BLaER1 treated with 17β-estradiol and CSF1 and Interleukin-3, amounts not matched to agents 10 nM and 100 nM (cell line): ENCODE measurements at regions not wholly inside any gene's neighbourhood (a gene's known extent, or its start where the extent isn't known, plus 50 kb on each side); places are given as distances from the start of the nearest gene placed in this dataset.
A peak's percentile ranks its signal among the peaks of the same experiment; 100 is the strongest.

Source experiments
- H3K27ac ChIP-seq, 11 experiments: shearing (Covaris generic); formaldehyde crosslinking; 2 replicates each; pipeline ENCODE4 v1.8.1; 2022
- H3K27me3 ChIP-seq, 11 experiments: shearing (Covaris generic); formaldehyde crosslinking; 2 replicates each; pipeline ENCODE4 v1.8.1; 2022
- H3K36me3 ChIP-seq, 11 experiments: shearing (Covaris generic); formaldehyde crosslinking; 2 replicates each; pipeline ENCODE4 v1.8.1; 2022
- H3K4me1 ChIP-seq, 10 experiments: shearing (Covaris generic); formaldehyde crosslinking; 2 replicates each; pipeline ENCODE4 v1.8.1; 2022
- H3K4me2 ChIP-seq, 11 experiments: shearing (Covaris generic); formaldehyde crosslinking; 2 replicates each; pipeline ENCODE4 v1.8.1; 2022
- H3K4me3 ChIP-seq, 10 experiments: shearing (Covaris generic); formaldehyde crosslinking; 2 replicates each; pipeline ENCODE4 v1.8.1; 2022
- H3K9ac ChIP-seq, 11 experiments: shearing (Covaris generic); formaldehyde crosslinking; 2 replicates each; pipeline ENCODE4 v1.8.1; 2022
- H3K9me3 ChIP-seq, 11 experiments: shearing (Covaris generic); formaldehyde crosslinking; replicated peaks in 1 of 11; 2 replicates each; pipeline ENCODE4 v1.8.1; 2022
- H4K20me1 ChIP-seq, 11 experiments: shearing (Covaris generic); formaldehyde crosslinking; 2 replicates each; pipeline ENCODE4 v1.8.1; 2022
- Cebpa-rat ChIP-seq, 11 experiments: shearing (Covaris generic); IDR thresholded peaks; 2 replicates each; pipeline ENCODE4 v1.8.1; 2022

- Histone ChIP-seq H3K4me1 (peaks cover 0 to 8% (median 5%) of the 10 kb centered on the region in 10 experiments; a peak in 8 of 20 replicates), H3K36me3 (no peaks in the 10 kb centered on the region), H4K20me1 (no peaks in the 10 kb centered on the region), H3K9me3 (no peaks in the 10 kb centered on the region), H3K27ac (no peak overlapping the region), H3K4me3 (no peak overlapping the region), H3K9ac (no peak overlapping the region), H3K27me3 (no peaks in the 10 kb centered on the region), H3K4me2 (no peak overlapping the region)
- no peak for TF ChIP-seq Cebpa-rat (IDR thresholded peaks at IDR 0.05)
Observed at GRCh38 chrX:8921615-8922014, 112.3 kb downstream of the FAM9B start.

- Histone ChIP-seq H3K4me1 (peaks cover 0 to 8% (median 5%) of the 10 kb centered on the region in 10 experiments; a peak in 8 of 20 replicates), H3K9me3 (no peaks in the 10 kb centered on the region), H3K9ac (no peak overlapping the region), H3K4me3 (no peak overlapping the region), H3K36me3 (no peaks in the 10 kb centered on the region), H3K4me2 (no peak overlapping the region), H3K27ac (no peak overlapping the region), H4K20me1 (no peaks in the 10 kb centered on the region), H3K27me3 (no peaks in the 10 kb centered on the region)
- peak in 2 of 11 experiments; percentile 43 to 51; a peak in 2 of 22 replicates for TF ChIP-seq Cebpa-rat (IDR thresholded peaks at IDR 0.05)
Observed at GRCh38 chrX:8919801-8920200, 114.1 kb downstream of the FAM9B start.

GRCh38 chrX:8916697-8917096, 115.5 kb upstream of the FAM9A start:
- peaks cover 0 to 8% (median 5%) of the 10 kb centered on the region in 10 experiments; a peak in 8 of 20 replicates for H3K4me1 ChIP-seq
- H3K27ac ChIP-seq: no peak overlapping the region
- no peaks in the 10 kb centered on the region for H3K27me3 ChIP-seq
- H3K36me3 ChIP-seq: no peaks in the 10 kb centered on the region
- H3K4me2 ChIP-seq: no peak overlapping the region
- no peaks in the 10 kb centered on the region for H4K20me1 ChIP-seq
- H3K4me3 ChIP-seq: no peak overlapping the region
- no peak for TF ChIP-seq Cebpa-rat (IDR thresholded peaks at IDR 0.05)
- no peak overlapping the region for H3K9ac ChIP-seq
- no peaks in the 10 kb centered on the region for H3K9me3 ChIP-seq

GRCh38 chrX:8914681-8915080, 113.5 kb upstream of the FAM9A start:
- H3K4me2 ChIP-seq: no peak overlapping the region
- peaks cover 0 to 13% (median 5%) of the 10 kb centered on the region in 10 experiments; a peak in 11 of 20 replicates for H3K4me1 ChIP-seq
- TF ChIP-seq Cebpa-rat (IDR thresholded peaks at IDR 0.05): no peak
- H4K20me1 ChIP-seq: no peaks in the 10 kb centered on the region
- H3K27me3 ChIP-seq: no peaks in the 10 kb centered on the region
- no peak overlapping the region for H3K4me3 ChIP-seq
- H3K9ac ChIP-seq: no peak overlapping the region
- H3K27ac ChIP-seq: no peak overlapping the region
- no peaks in the 10 kb centered on the region for H3K36me3 ChIP-seq
- no peaks in the 10 kb centered on the region for H3K9me3 ChIP-seq

- Histone ChIP-seq H3K9me3 (no peaks in the 10 kb centered on the region), H3K9ac (no peak overlapping the region), H3K27ac (no peak overlapping the region), H3K4me1 (peaks cover 0 to 17% (median 10%) of the 10 kb centered on the region in 10 experiments; a peak in 11 of 20 replicates), H4K20me1 (no peaks in the 10 kb centered on the region), H3K4me2 (no peak overlapping the region), H3K4me3 (no peak overlapping the region), H3K36me3 (no peaks in the 10 kb centered on the region), H3K27me3 (no peaks in the 10 kb centered on the region)
- TF ChIP-seq Cebpa-rat (IDR thresholded peaks at IDR 0.05): no peak
Observed at GRCh38 chrX:8913655-8914409, 112.6 kb upstream of the FAM9A start.

- no peaks in the 10 kb centered on the region for H3K9me3 ChIP-seq
- no peak overlapping the region for H3K4me3 ChIP-seq
- no peak overlapping the region for H3K27ac ChIP-seq
- peaks cover 0 to 30% (median 17%) of the 10 kb centered on the region in 10 experiments; a peak in 11 of 20 replicates for H3K4me1 ChIP-seq
- no peak overlapping the region for H3K9ac ChIP-seq
- no peaks in the 10 kb centered on the region for H3K36me3 ChIP-seq
- H4K20me1 ChIP-seq: no peaks in the 10 kb centered on the region
- no peaks in the 10 kb centered on the region for H3K27me3 ChIP-seq
- no peak for TF ChIP-seq Cebpa-rat (IDR thresholded peaks at IDR 0.05)
- no peak overlapping the region; a peak in 1 of 22 replicates for H3K4me2 ChIP-seq
Observed at GRCh38 chrX:8907688-8908087, 106.5 kb upstream of the FAM9A start.

GRCh38 chrX:8906299-8906938, 105.2 kb upstream of the FAM9A start:
- Histone ChIP-seq H3K4me3 (no peak overlapping the region), H3K27ac (no peak overlapping the region), H3K27me3 (no peaks in the 10 kb centered on the region), H4K20me1 (no peaks in the 10 kb centered on the region), H3K9me3 (no peaks in the 10 kb centered on the region), H3K9ac (no peak overlapping the region), H3K4me2 (peak overlapping the region in 6 of 11 experiments; percentile 7 to 39 (median 24); a peak in 10 of 22 replicates), H3K36me3 (no peaks in the 10 kb centered on the region), H3K4me1 (peaks cover 0 to 30% (median 17%) of the 10 kb centered on the region in 10 experiments; a peak in 11 of 20 replicates)
- TF ChIP-seq Cebpa-rat (IDR thresholded peaks at IDR 0.05): no peak

- H4K20me1 ChIP-seq: no peaks in the 10 kb centered on the region
- no peak overlapping the region for H3K9ac ChIP-seq
- TF ChIP-seq Cebpa-rat (IDR thresholded peaks at IDR 0.05): no peak
- peaks cover 0 to 20% (median 8%) of the 10 kb centered on the region in 11 experiments; a peak in 12 of 22 replicates for H3K9me3 ChIP-seq
- H3K4me1 ChIP-seq: no peaks in the 10 kb centered on the region
- H3K4me2 ChIP-seq: no peak overlapping the region
- no peak overlapping the region for H3K4me3 ChIP-seq
- H3K36me3 ChIP-seq: no peaks in the 10 kb centered on the region
- H3K27ac ChIP-seq: no peak overlapping the region
- H3K27me3 ChIP-seq: no peaks in the 10 kb centered on the region
Observed at GRCh38 chrX:8897259-8897658, 96.1 kb upstream of the FAM9A start.

GRCh38 chrX:8890794-8891193, 89.6 kb upstream of the FAM9A start:
- H3K4me3 ChIP-seq: no peak overlapping the region
- no peak for TF ChIP-seq Cebpa-rat (IDR thresholded peaks at IDR 0.05)
- H3K4me1 ChIP-seq: peaks cover 0 to 10% (median 6%) of the 10 kb centered on the region in 10 experiments; a peak in 5 of 20 replicates
- H3K9me3 ChIP-seq: peaks cover 7 to 33% (median 17%) of the 10 kb centered on the region in 11 experiments; a peak in 18 of 22 replicates
- H3K4me2 ChIP-seq: no peak overlapping the region
- no peak overlapping the region for H3K9ac ChIP-seq
- H3K36me3 ChIP-seq: no peaks in the 10 kb centered on the region
- H4K20me1 ChIP-seq: no peaks in the 10 kb centered on the region
- no peak overlapping the region for H3K27ac ChIP-seq
- no peaks in the 10 kb centered on the region for H3K27me3 ChIP-seq
